ENCODE measurements at regions not wholly inside any gene's neighbourhood (a gene's known extent, or its start where the extent isn't known, plus 50 kb on each side); places are given as distances from the start of the nearest gene placed in this dataset.

DNA sequence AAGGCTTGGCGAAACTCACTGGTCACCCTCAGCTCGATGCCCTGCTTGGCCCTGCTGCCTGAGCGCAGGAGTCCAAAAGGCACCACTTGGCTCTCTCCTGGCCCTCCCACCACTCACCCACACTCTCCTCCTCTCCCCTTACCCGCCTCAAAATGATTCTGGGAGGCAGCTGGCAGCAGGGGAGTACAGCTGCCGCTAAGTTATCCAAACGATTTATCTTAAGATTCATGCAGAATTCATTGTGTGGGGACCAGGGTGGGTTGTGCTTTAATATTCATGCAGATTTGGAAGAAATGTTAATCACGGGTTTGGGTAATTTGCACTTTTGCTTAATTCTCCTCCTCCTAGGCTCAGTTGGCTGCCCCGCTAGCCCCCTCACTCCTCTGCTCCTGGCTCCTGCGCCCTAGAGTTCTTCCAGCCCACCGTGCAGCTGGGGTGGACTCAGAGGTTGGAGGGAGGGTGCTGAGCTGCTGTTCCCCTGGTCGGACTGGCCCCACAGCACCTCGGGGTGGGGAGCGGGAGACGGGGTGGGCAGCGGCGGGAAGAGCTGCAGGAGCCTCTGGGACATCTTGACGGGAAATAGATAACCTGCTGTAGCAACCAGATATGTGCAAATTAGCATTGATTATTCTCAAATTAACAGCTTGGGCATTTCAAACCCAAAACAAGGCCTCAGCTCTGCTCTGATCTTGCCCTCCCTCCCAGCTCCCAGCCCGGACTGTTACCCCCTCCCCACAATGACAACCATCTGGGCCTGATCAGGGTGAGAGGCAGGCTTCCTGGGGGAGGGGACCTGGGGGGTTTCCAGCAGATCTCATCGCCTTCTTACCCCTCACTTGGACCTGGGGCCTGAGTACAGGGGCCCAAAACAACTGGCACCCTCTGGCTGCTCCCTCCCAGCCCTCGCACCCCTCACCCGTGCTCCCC, 122.6 kb upstream of the RPL38 start:
- Histone ChIP-seq H3K9me3 (ENCODE audit: control insufficient read depth, low read length) (no peaks in the 10 kb centered on the region), H3K4me3 (ENCODE audit: low read length) (no peak overlapping the region), H3K4me1 (ENCODE audit: control insufficient read depth, insufficient read depth, low read length) (no peaks in the 10 kb centered on the region), H3K9ac (ENCODE audit: low read length) (no peak overlapping the region), H3K27me3 (ENCODE audit: control insufficient read depth, insufficient read depth, low read length) (peaks cover 13% of the 10 kb centered on the region), H3K36me3 (ENCODE audit: control insufficient read depth, insufficient read depth, low read length) (no peaks in the 10 kb centered on the region)

DNA sequence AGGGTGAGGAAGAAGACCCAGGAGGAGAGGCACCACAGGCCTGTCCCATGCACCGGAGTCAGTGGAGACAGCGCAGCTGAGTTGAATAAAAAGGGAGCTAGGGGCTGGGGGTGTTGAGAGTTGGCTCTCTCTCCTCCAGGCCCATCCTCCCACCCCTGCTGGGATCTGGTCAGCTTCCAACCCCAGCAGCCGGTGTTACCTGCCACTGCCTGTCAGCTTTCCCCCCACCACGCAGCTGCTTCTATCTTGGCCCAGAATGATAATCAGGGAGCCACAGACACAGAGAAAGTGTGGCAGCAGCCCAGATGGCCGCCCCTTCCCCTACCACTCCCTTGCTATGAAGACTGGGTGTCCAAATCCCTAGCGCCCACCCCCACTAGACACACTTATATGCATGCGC, 120.6 kb upstream of the RPL38 start:
- H3K4me3 ChIP-seq (ENCODE audit: low read length), result no peak overlapping the region
- no peak overlapping the region for H3K9ac ChIP-seq (ENCODE audit: low read length)
- H3K36me3 ChIP-seq (ENCODE audit: control insufficient read depth, insufficient read depth, low read length), result no peaks in the 10 kb centered on the region
- no peaks in the 10 kb centered on the region for H3K4me1 ChIP-seq (ENCODE audit: control insufficient read depth, insufficient read depth, low read length)
- H3K27me3 ChIP-seq (ENCODE audit: control insufficient read depth, insufficient read depth, low read length), result peaks cover 19% of the 10 kb centered on the region
- no peaks in the 10 kb centered on the region for H3K9me3 ChIP-seq (ENCODE audit: control insufficient read depth, low read length)

DNA sequence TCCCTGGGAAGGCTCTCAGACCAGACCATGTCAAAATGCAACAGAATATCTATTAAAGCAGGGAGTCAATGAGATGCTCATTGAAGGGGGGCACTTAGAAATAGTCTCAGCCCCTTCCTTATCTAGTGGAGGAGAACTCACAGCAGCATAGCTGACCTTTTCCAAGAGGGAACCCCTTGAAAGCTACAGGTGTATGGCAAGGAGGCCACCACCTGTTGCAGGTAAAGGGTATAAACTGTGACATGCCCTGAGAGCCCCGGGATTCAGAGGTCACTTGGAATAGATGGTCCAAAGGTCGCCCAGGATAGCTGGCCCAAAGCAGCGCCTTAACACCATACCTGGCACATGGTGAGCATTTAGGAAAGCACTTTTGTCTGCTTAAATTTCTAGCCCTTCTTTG, 120.2 kb upstream of the RPL38 start:
- Histone ChIP-seq H3K4me3 (ENCODE audit: low read length) (no peak overlapping the region), H3K4me1 (ENCODE audit: control insufficient read depth, insufficient read depth, low read length) (no peaks in the 10 kb centered on the region), H3K9me3 (ENCODE audit: control insufficient read depth, low read length) (no peaks in the 10 kb centered on the region), H3K36me3 (ENCODE audit: control insufficient read depth, insufficient read depth, low read length) (no peaks in the 10 kb centered on the region), H3K9ac (ENCODE audit: low read length) (no peak overlapping the region), H3K27me3 (ENCODE audit: control insufficient read depth, insufficient read depth, low read length) (peaks cover 19% of the 10 kb centered on the region)

DNA sequence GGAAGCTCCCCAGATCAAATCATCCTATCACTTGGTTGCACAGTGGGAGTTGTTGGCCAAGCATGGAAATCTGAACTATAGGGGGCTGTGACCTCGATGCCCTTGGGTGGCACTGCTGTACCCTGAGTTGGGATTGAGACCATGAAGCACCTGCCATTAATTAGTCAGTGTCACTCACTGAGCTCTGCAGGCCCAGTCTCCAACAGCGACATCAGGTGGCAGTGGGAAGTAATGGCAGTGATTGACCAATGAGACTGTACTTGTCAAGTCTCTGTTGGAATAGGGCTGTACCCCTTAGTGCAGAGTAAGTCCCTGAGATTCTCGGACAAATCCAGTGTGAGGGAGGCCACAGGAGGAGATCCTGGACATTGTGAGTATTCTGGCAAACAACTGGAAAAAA, 118.0 kb upstream of the RPL38 start:
- Histone ChIP-seq H3K27me3 (ENCODE audit: control insufficient read depth, insufficient read depth, low read length) (peaks cover 19% of the 10 kb centered on the region), H3K36me3 (ENCODE audit: control insufficient read depth, insufficient read depth, low read length) (no peaks in the 10 kb centered on the region)

DNA sequence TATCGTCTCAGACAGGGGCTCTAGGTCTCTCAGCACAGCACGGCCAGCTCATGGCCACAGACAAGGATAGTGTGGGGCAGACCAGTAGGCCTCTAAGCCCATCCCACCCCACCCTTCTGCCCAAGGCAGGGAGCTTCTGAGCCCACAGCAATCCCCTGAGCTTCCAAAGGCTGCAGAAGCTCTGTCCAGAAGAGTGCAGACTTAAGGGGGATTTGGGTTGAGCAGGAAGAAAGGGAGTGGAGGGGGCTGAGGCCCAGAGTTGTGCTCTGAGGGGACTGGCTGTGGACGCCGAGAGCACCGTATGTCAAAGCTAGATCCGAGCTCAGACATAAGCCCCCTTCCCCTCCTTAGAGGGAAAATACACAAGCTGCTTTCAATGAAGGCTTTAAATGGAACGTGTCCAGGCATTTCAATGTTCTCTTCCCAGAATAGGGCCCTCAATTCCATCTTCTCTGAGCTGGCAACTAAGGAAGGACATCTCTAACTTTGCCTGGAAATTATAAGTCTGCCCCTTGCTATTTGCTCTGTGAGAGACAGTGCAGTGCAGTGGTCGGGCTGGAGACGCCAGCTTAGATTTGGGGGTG, 116.4 kb upstream of the RPL38 start:
- H3K36me3 ChIP-seq (ENCODE audit: control insufficient read depth, insufficient read depth, low read length), result no peaks in the 10 kb centered on the region
- no peaks in the 10 kb centered on the region for H3K4me1 ChIP-seq (ENCODE audit: control insufficient read depth, insufficient read depth, low read length)
- no peak overlapping the region for H3K4me3 ChIP-seq (ENCODE audit: low read length)
- no peaks in the 10 kb centered on the region for H3K9me3 ChIP-seq (ENCODE audit: control insufficient read depth, low read length)
- H3K9ac ChIP-seq (ENCODE audit: low read length), result no peak overlapping the region
- peaks cover 15% of the 10 kb centered on the region for H3K27me3 ChIP-seq (ENCODE audit: control insufficient read depth, insufficient read depth, low read length)

More for the DNA sequence above, 118.0 kb upstream of the RPL38 start:
- no peak overlapping the region for H3K9ac ChIP-seq (ENCODE audit: low read length)
- no peaks in the 10 kb centered on the region for H3K9me3 ChIP-seq (ENCODE audit: control insufficient read depth, low read length)
- H3K4me1 ChIP-seq (ENCODE audit: control insufficient read depth, insufficient read depth, low read length), result no peaks in the 10 kb centered on the region
- H3K4me3 ChIP-seq (ENCODE audit: low read length), result no peak overlapping the region

DNA sequence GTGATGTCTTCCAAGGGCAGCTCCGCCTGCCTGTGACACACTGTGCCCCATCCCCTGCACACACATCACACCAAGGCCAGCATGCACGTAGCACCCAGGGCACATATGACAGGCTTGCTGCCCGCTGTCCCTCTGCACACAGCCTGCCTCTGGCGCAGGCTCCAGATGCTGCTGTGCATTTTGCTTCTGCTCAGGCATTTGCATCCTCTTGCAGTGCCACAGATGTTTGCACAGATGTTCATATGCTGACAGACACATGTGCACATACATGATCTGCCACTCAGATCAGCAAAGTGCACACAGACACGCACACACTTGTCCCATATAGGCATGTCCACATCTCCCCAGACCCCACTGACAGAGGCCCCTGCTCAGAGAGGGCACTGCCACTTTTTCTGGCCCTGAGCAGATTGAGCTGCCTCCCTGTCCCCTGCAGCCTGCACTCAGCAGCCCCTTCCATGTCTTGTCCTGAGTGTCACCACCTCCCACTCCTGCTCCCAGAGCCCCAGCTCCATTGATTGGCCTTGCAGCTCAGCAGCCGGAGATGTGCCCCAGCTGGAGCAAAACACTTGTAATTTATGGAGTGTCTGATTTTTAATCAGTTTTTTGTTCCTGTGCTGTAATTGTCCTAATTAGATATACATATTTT, 115.1 kb upstream of the RPL38 start:
- Histone ChIP-seq H3K9ac (ENCODE audit: low read length) (no peak overlapping the region), H3K4me1 (ENCODE audit: control insufficient read depth, insufficient read depth, low read length) (no peaks in the 10 kb centered on the region), H3K36me3 (ENCODE audit: control insufficient read depth, insufficient read depth, low read length) (no peaks in the 10 kb centered on the region), H3K4me3 (ENCODE audit: low read length) (no peak overlapping the region), H3K27me3 (ENCODE audit: control insufficient read depth, insufficient read depth, low read length) (peaks cover 6% of the 10 kb centered on the region), H3K9me3 (ENCODE audit: control insufficient read depth, low read length) (no peaks in the 10 kb centered on the region)

DNA sequence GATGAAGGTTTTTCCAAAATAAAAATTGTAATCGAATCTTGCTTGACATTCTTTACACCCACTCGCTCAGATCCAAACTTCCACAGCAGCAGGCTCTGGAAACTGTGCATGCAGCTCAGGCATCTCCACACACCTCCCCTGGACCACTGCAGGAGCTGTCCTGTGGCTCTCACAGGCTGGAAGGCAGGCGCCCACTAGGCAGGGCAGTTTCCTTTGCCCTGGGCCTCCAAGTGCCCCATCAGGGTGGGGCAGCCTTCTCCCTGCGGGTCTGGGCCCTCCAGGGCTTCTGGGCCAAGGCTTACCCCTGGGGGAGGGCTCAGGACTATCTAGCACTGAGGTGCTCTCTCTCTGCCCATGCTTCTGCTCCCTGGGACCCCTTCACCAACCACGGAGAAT, 114.5 kb upstream of the RPL38 start:
- Histone ChIP-seq H3K9ac (ENCODE audit: low read length) (no peak overlapping the region), H3K36me3 (ENCODE audit: control insufficient read depth, insufficient read depth, low read length) (no peaks in the 10 kb centered on the region), H3K27me3 (ENCODE audit: control insufficient read depth, insufficient read depth, low read length) (peaks cover 6% of the 10 kb centered on the region), H3K4me3 (ENCODE audit: low read length) (no peak overlapping the region), H3K9me3 (ENCODE audit: control insufficient read depth, low read length) (no peaks in the 10 kb centered on the region), H3K4me1 (ENCODE audit: control insufficient read depth, insufficient read depth, low read length) (no peaks in the 10 kb centered on the region)

DNA sequence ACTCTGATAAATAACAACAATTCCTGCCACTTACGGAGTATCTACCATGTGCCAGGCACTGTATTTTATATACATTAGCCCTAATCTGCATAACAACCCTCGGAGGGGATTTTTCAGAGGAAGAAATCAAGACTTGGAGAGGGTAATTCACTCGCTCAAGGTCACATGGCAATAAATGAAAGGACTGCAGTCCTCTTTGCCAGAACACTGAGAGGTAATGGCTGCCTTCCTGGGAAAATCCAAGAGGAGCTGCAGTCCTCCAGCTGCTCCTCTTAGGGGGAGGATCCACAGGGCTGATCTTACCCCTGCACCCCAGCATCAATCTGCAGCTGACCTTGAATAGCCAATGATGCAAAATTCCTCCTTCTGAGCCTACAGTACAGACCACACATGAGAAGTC, 114.1 kb upstream of the RPL38 start:
- H3K36me3 ChIP-seq (ENCODE audit: control insufficient read depth, insufficient read depth, low read length), result no peaks in the 10 kb centered on the region
- no peak overlapping the region for H3K4me3 ChIP-seq (ENCODE audit: low read length)
- peaks cover 6% of the 10 kb centered on the region for H3K27me3 ChIP-seq (ENCODE audit: control insufficient read depth, insufficient read depth, low read length)
- no peak overlapping the region for H3K9ac ChIP-seq (ENCODE audit: low read length)
- no peaks in the 10 kb centered on the region for H3K9me3 ChIP-seq (ENCODE audit: control insufficient read depth, low read length)
- H3K4me1 ChIP-seq (ENCODE audit: control insufficient read depth, insufficient read depth, low read length), result no peaks in the 10 kb centered on the region

DNA sequence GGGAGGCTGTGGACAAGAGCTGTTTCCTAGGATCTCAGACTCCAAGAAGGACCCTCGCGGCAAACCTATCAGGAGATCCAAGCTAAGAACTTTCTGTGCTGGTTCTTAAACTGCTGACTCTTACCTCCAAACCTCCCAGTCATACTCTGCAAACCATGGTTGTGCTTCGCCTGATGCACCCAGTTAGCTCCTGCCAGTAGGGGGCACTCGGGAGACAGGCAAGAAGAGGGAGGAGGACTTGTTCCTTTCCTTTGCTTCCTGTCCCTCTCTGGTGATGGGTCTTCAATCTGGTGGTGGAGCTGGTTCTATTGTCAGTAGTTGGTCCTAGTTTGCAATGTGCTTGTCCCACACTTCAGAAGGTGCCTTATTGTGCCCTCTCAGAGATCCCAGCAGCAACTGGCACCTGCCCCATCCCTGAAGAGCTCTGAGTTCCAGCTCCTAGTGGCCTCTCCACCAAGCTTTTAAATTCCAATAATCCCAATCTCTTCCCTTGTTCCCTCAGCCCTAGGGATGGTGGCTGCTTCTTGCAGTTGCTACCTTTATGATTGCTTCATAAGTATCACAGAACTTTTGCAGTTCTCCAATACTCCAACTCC, 113.5 kb upstream of the RPL38 start:
- H3K4me1 ChIP-seq (ENCODE audit: control insufficient read depth, insufficient read depth, low read length), result no peaks in the 10 kb centered on the region
- H3K4me3 ChIP-seq (ENCODE audit: low read length), result no peak overlapping the region
- H3K9ac ChIP-seq (ENCODE audit: low read length), result no peak overlapping the region
- peaks cover 6% of the 10 kb centered on the region for H3K27me3 ChIP-seq (ENCODE audit: control insufficient read depth, insufficient read depth, low read length)
- no peaks in the 10 kb centered on the region for H3K36me3 ChIP-seq (ENCODE audit: control insufficient read depth, insufficient read depth, low read length)
- H3K9me3 ChIP-seq (ENCODE audit: control insufficient read depth, low read length), result no peaks in the 10 kb centered on the region

DNA sequence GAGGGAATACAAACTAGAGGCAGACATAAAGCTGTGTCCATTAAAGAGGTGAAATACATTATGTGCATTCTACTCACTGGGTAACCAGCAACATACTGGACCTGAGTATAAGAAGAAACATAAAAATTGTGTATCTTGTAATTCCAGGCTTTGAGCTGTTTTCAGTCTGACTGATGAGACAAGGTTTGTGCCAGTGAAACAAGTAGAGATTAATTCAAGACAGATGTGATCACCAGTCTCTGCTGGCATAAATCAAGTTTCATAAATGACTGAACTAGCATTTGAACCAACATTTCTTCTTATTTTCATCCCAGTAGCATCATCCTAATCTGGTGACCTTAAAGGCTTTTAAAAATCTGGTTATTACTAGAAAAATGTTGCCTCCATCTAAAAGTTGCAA, 108.8 kb upstream of the RPL38 start:
- no peaks in the 10 kb centered on the region for H3K36me3 ChIP-seq (ENCODE audit: control insufficient read depth, insufficient read depth, low read length)
- H3K9me3 ChIP-seq (ENCODE audit: control insufficient read depth, low read length), result no peaks in the 10 kb centered on the region
- H3K9ac ChIP-seq (ENCODE audit: low read length), result no peak overlapping the region
- no peak overlapping the region for H3K4me3 ChIP-seq (ENCODE audit: low read length)
- peaks cover 5% of the 10 kb centered on the region for H3K27me3 ChIP-seq (ENCODE audit: control insufficient read depth, insufficient read depth, low read length)
- H3K4me1 ChIP-seq (ENCODE audit: control insufficient read depth, insufficient read depth, low read length), result no peaks in the 10 kb centered on the region

DNA sequence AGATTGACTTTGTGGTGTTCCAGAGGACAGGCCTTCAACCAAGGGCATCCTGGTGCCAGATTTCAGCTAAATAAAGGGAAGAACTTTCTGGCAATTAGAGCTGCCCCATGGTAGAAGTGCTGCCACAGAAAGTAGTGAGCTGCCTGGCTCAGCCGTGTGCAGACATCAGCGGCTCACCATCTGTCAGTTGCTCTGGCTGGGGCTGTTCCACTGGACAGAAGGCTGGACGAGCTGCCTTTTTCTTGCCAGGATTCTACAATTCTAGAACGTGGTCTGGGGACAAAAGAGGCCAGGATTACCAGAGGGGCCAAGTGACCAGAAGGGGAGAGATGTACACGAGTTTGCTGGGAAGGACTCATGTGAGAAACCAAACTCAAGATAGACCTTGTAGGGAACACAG, 107.0 kb upstream of the RPL38 start:
- H3K9me3 ChIP-seq (ENCODE audit: control insufficient read depth, low read length), result no peaks in the 10 kb centered on the region
- H3K4me1 ChIP-seq (ENCODE audit: control insufficient read depth, insufficient read depth, low read length), result no peaks in the 10 kb centered on the region
- H3K36me3 ChIP-seq (ENCODE audit: control insufficient read depth, insufficient read depth, low read length), result no peaks in the 10 kb centered on the region
- H3K4me3 ChIP-seq (ENCODE audit: low read length), result no peak overlapping the region
- peaks cover 11% of the 10 kb centered on the region for H3K27me3 ChIP-seq (ENCODE audit: control insufficient read depth, insufficient read depth, low read length)
- H3K9ac ChIP-seq (ENCODE audit: low read length), result no peak overlapping the region
